ENCODE measurements at regions not wholly inside any gene's neighbourhood (a gene's known extent, or its start where the extent isn't known, plus 50 kb on each side); places are given as distances from the start of the nearest gene placed in this dataset.

GRCh38 chr3:107921038-107921437 lies 169.8 kb downstream of the CD47 start:
- H3K9ac ChIP-seq (ENCODE audit: control insufficient read depth, extremely low read depth, insufficient read depth, low read length), result no peak overlapping the region
- no peaks in the 10 kb centered on the region for H3K36me3 ChIP-seq (ENCODE audit: control insufficient read depth in 2 of 2, extremely low read depth in 1 of 2, insufficient read depth in 2 of 2, low read length in 2 of 2)
- no peaks in the 10 kb centered on the region for H3K9me1 ChIP-seq (ENCODE audit: control insufficient read depth, extremely low read depth, insufficient read depth, low read length)
- no peak for DNase-seq (ENCODE audit: low read depth, low spot score)
- H3K27me3 ChIP-seq (ENCODE audit: control insufficient read depth, extremely low read depth, insufficient read depth, low read length), result peaks cover 16% of the 10 kb centered on the region
- H3K27ac ChIP-seq (ENCODE audit: control insufficient read depth, insufficient read depth, low read length), result no peak overlapping the region
- no peak overlapping the region for H3K4me3 ChIP-seq (ENCODE audit: control insufficient read depth in 2 of 3, extremely low read depth in 1 of 3, insufficient read depth in 2 of 3, low read depth in 1 of 3, low read length in 3 of 3)
- dilution Hi-C loops (cut with MboI; ENCODE audit: extremely low pct_ligation_motif_present, low sequenced_read_pairs), result no loop called here
- no peaks in the 10 kb centered on the region for H3K79me2 ChIP-seq (ENCODE audit: control insufficient read depth, insufficient read depth, low read length)
- H3K4me2 ChIP-seq (ENCODE audit: control insufficient read depth, extremely low read depth, insufficient read depth, low read depth, low read length), result no peak overlapping the region
- no peak overlapping the region for H2AFZ ChIP-seq (ENCODE audit: control insufficient read depth, low read length)
- no peak for TF ChIP-seq CTCF (optimal IDR thresholded peaks at IDR 0.05 in 1 of 3, IDR thresholded peaks at IDR 0.05 in 1 of 3, conservative IDR thresholded peaks at IDR 0.05 in 1 of 3; ENCODE audit: extremely low read depth in 1 of 3, insufficient read depth in 2 of 3, low read length in 3 of 3)
- TF ChIP-seq EZH2 (IDR thresholded peaks at IDR 0.05; ENCODE audit: low read length), result no peak
- no peaks in the 10 kb centered on the region for H4K20me1 ChIP-seq (ENCODE audit: control insufficient read depth, extremely low read depth, insufficient read depth, low read length)
- no peaks in the 10 kb centered on the region for H3K4me1 ChIP-seq (ENCODE audit: control insufficient read depth, extremely low read depth, insufficient read depth, low read length)
- no peak for FAIRE-seq
- no peaks in the 10 kb centered on the region for H3K9me3 ChIP-seq (ENCODE audit: control insufficient read depth, low read depth, low read length)

- Histone ChIP-seq H3K79me2 (ENCODE audit: control insufficient read depth, insufficient read depth, low read length) (no peaks in the 10 kb centered on the region), H3K27me3 (ENCODE audit: control insufficient read depth, extremely low read depth, insufficient read depth, low read length) (peaks cover 17% of the 10 kb centered on the region), H2AFZ (ENCODE audit: control insufficient read depth, low read length) (no peak overlapping the region), H3K9ac (ENCODE audit: control insufficient read depth, extremely low read depth, insufficient read depth, low read length) (no peak overlapping the region), H3K4me1 (ENCODE audit: control insufficient read depth, extremely low read depth, insufficient read depth, low read length) (no peaks in the 10 kb centered on the region), H3K36me3 (ENCODE audit: control insufficient read depth in 2 of 2, extremely low read depth in 1 of 2, insufficient read depth in 2 of 2, low read length in 2 of 2) (no peaks in the 10 kb centered on the region), H3K9me1 (ENCODE audit: control insufficient read depth, extremely low read depth, insufficient read depth, low read length) (no peaks in the 10 kb centered on the region), H3K4me2 (ENCODE audit: control insufficient read depth, extremely low read depth, insufficient read depth, low read depth, low read length) (no peak overlapping the region), H4K20me1 (ENCODE audit: control insufficient read depth, extremely low read depth, insufficient read depth, low read length) (no peaks in the 10 kb centered on the region), H3K27ac (ENCODE audit: control insufficient read depth, insufficient read depth, low read length) (no peak overlapping the region), H3K4me3 (ENCODE audit: control insufficient read depth in 2 of 3, extremely low read depth in 1 of 3, insufficient read depth in 2 of 3, low read depth in 1 of 3, low read length in 3 of 3) (no peak overlapping the region), H3K9me3 (ENCODE audit: control insufficient read depth, low read depth, low read length) (no peaks in the 10 kb centered on the region)
- dilution Hi-C loops (cut with MboI; ENCODE audit: extremely low pct_ligation_motif_present, low sequenced_read_pairs), result no loop called here
- FAIRE-seq, result no peak
- no peak for DNase-seq (ENCODE audit: low read depth, low spot score)
- TF ChIP-seq CTCF (optimal IDR thresholded peaks at IDR 0.05 in 1 of 3, IDR thresholded peaks at IDR 0.05 in 1 of 3, conservative IDR thresholded peaks at IDR 0.05 in 1 of 3; ENCODE audit: extremely low read depth in 1 of 3, insufficient read depth in 2 of 3, low read length in 3 of 3) (no peak), EZH2 (IDR thresholded peaks at IDR 0.05; ENCODE audit: low read length) (no peak)
Observed at GRCh38 chr3:107920538-107920937, 170.3 kb downstream of the CD47 start.

Measured in keratinocyte (primary cell).